ENCODE measurements at regions not wholly inside any gene's neighbourhood (a gene's known extent, or its start where the extent isn't known, plus 50 kb on each side); places are given as distances from the start of the nearest gene placed in this dataset.

GRCh38 chr21:41625428-41625827, 117.5 kb upstream of the TMPRSS2 start:
- peaks cover 5% of the 10 kb centered on the region for H3K27me3 ChIP-seq (ENCODE audit: control insufficient read depth, insufficient read depth, low read length)
- TF ChIP-seq CTCF (conservative IDR thresholded peaks at IDR 0.05 in 1 of 2, IDR thresholded peaks at IDR 0.05 in 1 of 2; ENCODE audit: low read depth in 1 of 2, low read length in 2 of 2), result no peak
- no peak for TF ChIP-seq EZH2 (IDR thresholded peaks at IDR 0.05; ENCODE audit: low read length, missing control alignments)

GRCh38 chr21:41624674-41625310, 116.8 kb upstream of the TMPRSS2 start:
- no peak for DNase-seq (ENCODE audit: low read depth in 2 of 2)
- Histone ChIP-seq H3K9me3 (ENCODE audit: control insufficient read depth, insufficient read depth, low read depth, low read length) (no peaks in the 10 kb centered on the region), H3K9ac (ENCODE audit: insufficient read depth, low read length) (no peak overlapping the region), H3K4me3 (replicated peaks in 1 of 4; ENCODE audit: control extremely low read depth in 1 of 4, insufficient read depth in 1 of 4, low read depth in 3 of 4, low read length in 4 of 4) (no peak overlapping the region), H3K36me3 (ENCODE audit: control insufficient read depth, insufficient read depth, low read length) (no peaks in the 10 kb centered on the region), H3K4me2 (ENCODE audit: extremely low read depth, insufficient read depth, low read length) (no peak overlapping the region), H3K4me1 (ENCODE audit: control insufficient read depth, extremely low read depth, insufficient read depth, low read length) (peaks cover 4% of the 10 kb centered on the region), H3K27ac (ENCODE audit: insufficient read depth, low read length) (no peak overlapping the region), H3K27me3 (ENCODE audit: control insufficient read depth, insufficient read depth, low read length) (peaks cover 5% of the 10 kb centered on the region), H2AFZ (ENCODE audit: low read length) (no peak overlapping the region), H4K20me1 (ENCODE audit: control insufficient read depth, extremely low read depth, insufficient read depth, low read length) (no peaks in the 10 kb centered on the region), H3K79me2 (ENCODE audit: control insufficient read depth, insufficient read depth, low read length) (no peaks in the 10 kb centered on the region)
- TF ChIP-seq EZH2 (IDR thresholded peaks at IDR 0.05; ENCODE audit: low read length, missing control alignments) (no peak), CTCF (conservative IDR thresholded peaks at IDR 0.05 in 1 of 2, IDR thresholded peaks at IDR 0.05 in 1 of 2; ENCODE audit: low read depth in 1 of 2, low read length in 2 of 2) (no peak)

More at GRCh38 chr21:41625428-41625827, 117.5 kb upstream of the TMPRSS2 start:
- H3K9ac ChIP-seq (ENCODE audit: insufficient read depth, low read length), result no peak overlapping the region
- H3K79me2 ChIP-seq (ENCODE audit: control insufficient read depth, insufficient read depth, low read length), result no peaks in the 10 kb centered on the region
- no peaks in the 10 kb centered on the region for H3K36me3 ChIP-seq (ENCODE audit: control insufficient read depth, insufficient read depth, low read length)
- peaks cover 4% of the 10 kb centered on the region for H3K4me1 ChIP-seq (ENCODE audit: control insufficient read depth, extremely low read depth, insufficient read depth, low read length)
- H3K4me3 ChIP-seq (replicated peaks in 1 of 4; ENCODE audit: control extremely low read depth in 1 of 4, insufficient read depth in 1 of 4, low read depth in 3 of 4, low read length in 4 of 4), result no peak overlapping the region
- no peak overlapping the region for H3K27ac ChIP-seq (ENCODE audit: insufficient read depth, low read length)
- no peaks in the 10 kb centered on the region for H4K20me1 ChIP-seq (ENCODE audit: control insufficient read depth, extremely low read depth, insufficient read depth, low read length)
- H3K9me3 ChIP-seq (ENCODE audit: control insufficient read depth, insufficient read depth, low read depth, low read length), result no peaks in the 10 kb centered on the region
- H3K4me2 ChIP-seq (ENCODE audit: extremely low read depth, insufficient read depth, low read length), result no peak overlapping the region
- H2AFZ ChIP-seq (ENCODE audit: low read length), result no peak overlapping the region
- no peak for DNase-seq (ENCODE audit: low read depth in 2 of 2)

DNA sequence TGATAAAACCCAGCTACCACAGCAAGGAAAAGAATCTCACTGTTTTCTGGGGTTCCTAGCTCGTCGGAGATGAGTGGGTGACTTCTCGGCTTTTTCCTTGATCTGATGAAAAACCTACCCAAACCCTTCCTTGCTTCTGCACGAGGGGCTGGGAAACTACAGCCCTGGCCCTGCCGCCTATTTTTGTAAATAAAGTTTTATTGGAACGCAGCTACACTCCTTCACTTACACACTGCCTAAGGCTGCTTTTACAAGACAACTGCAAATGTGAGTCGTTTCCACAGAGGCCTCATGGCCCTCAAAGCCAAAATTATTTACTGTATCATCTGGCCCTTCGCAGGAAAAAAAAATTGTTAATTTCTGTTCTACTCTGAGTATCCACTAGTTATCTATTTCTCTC, 116.0 kb upstream of the TMPRSS2 start:
- Histone ChIP-seq H3K27ac (ENCODE audit: insufficient read depth, low read length) (no peak overlapping the region), H3K36me3 (ENCODE audit: control insufficient read depth, insufficient read depth, low read length) (no peaks in the 10 kb centered on the region)
- no peak for TF ChIP-seq CTCF (conservative IDR thresholded peaks at IDR 0.05 in 1 of 2, IDR thresholded peaks at IDR 0.05 in 1 of 2; ENCODE audit: low read depth in 1 of 2, low read length in 2 of 2)
- no peak for TF ChIP-seq EZH2 (IDR thresholded peaks at IDR 0.05; ENCODE audit: low read length, missing control alignments)

More for the DNA sequence above, 116.0 kb upstream of the TMPRSS2 start:
- H3K4me1 ChIP-seq (ENCODE audit: control insufficient read depth, extremely low read depth, insufficient read depth, low read length), result peaks cover 4% of the 10 kb centered on the region
- DNase-seq (ENCODE audit: low read depth in 2 of 2), result no peak
- H4K20me1 ChIP-seq (ENCODE audit: control insufficient read depth, extremely low read depth, insufficient read depth, low read length), result no peaks in the 10 kb centered on the region
- no peak overlapping the region for H3K4me2 ChIP-seq (ENCODE audit: extremely low read depth, insufficient read depth, low read length)
- no peaks in the 10 kb centered on the region for H3K9me3 ChIP-seq (ENCODE audit: control insufficient read depth, insufficient read depth, low read depth, low read length)
- H3K27me3 ChIP-seq (ENCODE audit: control insufficient read depth, insufficient read depth, low read length), result peaks cover 5% of the 10 kb centered on the region
- no peaks in the 10 kb centered on the region for H3K79me2 ChIP-seq (ENCODE audit: control insufficient read depth, insufficient read depth, low read length)
- no peak overlapping the region for H3K9ac ChIP-seq (ENCODE audit: insufficient read depth, low read length)
- H3K4me3 ChIP-seq (replicated peaks in 1 of 4; ENCODE audit: control extremely low read depth in 1 of 4, insufficient read depth in 1 of 4, low read depth in 3 of 4, low read length in 4 of 4), result no peak overlapping the region
- H2AFZ ChIP-seq (ENCODE audit: low read length), result no peak overlapping the region

All from fibroblast of lung (primary cell).